ENCODE measurements at regions not wholly inside any gene's neighbourhood (a gene's known extent, or its start where the extent isn't known, plus 50 kb on each side); places are given as distances from the start of the nearest gene placed in this dataset.

DNA sequence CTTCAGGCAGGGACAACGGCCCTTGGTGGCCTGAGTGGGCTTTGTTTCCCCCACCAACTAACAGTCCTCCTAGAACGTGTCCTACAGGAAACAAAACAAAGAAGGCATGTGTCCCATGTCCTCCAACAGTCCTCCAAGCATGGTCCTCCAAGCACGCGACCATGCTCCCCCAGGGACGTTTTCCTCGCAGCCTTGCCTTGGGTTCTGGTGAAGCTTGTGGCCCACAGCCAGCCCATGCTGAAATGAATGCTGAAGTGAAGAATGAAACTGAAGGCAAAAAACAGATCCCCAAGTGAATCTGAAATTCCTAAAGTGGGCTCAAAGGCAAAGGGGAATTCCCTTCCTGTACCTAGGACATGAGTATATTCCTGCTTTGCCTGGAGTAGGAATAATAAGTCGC lies 176.6 kb downstream of the JCAD start:
- TF ChIP-seq, protein P1, sequence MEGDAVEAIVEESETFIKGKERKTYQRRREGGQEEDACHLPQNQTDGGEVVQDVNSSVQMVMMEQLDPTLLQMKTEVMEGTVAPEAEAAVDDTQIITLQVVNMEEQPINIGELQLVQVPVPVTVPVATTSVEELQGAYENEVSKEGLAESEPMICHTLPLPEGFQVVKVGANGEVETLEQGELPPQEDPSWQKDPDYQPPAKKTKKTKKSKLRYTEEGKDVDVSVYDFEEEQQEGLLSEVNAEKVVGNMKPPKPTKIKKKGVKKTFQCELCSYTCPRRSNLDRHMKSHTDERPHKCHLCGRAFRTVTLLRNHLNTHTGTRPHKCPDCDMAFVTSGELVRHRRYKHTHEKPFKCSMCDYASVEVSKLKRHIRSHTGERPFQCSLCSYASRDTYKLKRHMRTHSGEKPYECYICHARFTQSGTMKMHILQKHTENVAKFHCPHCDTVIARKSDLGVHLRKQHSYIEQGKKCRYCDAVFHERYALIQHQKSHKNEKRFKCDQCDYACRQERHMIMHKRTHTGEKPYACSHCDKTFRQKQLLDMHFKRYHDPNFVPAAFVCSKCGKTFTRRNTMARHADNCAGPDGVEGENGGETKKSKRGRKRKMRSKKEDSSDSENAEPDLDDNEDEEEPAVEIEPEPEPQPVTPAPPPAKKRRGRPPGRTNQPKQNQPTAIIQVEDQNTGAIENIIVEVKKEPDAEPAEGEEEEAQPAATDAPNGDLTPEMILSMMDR (IDR thresholded peaks at IDR 0.05): no peak
- TF ChIP-seq POLR2A (IDR thresholded peaks at IDR 0.05): no peak
